Testis (tissue), 2 donors: ENCODE measurements at regions not wholly inside any gene's neighbourhood (a gene's known extent, or its start where the extent isn't known, plus 50 kb on each side); places are given as distances from the start of the nearest gene placed in this dataset.

Experiments
- POLR2A ChIP-seq: fragments of 450-650 bp; IDR thresholded peaks from one replicate; pipeline ENCODE4 v1.6.1; 2017; ENCODE audit warnings: antibody characterized with exemption, mild to moderate bottlenecking, moderate library complexity
- TF ChIP-seq, protein P1 (sequence below), 3 experiments: fragments of 450-650 bp in 2 of 3; fragments of 200-600 bp in 1 of 3; sonication (generic) in 1 of 3; IDR thresholded peaks; one replicate each; pipeline ENCODE4 v1.5.1; 2016 to 2019; ENCODE audit warnings: antibody characterized with exemption in 3 of 3, mild to moderate bottlenecking in 2 of 3, moderate library complexity in 1 of 3

DNA sequence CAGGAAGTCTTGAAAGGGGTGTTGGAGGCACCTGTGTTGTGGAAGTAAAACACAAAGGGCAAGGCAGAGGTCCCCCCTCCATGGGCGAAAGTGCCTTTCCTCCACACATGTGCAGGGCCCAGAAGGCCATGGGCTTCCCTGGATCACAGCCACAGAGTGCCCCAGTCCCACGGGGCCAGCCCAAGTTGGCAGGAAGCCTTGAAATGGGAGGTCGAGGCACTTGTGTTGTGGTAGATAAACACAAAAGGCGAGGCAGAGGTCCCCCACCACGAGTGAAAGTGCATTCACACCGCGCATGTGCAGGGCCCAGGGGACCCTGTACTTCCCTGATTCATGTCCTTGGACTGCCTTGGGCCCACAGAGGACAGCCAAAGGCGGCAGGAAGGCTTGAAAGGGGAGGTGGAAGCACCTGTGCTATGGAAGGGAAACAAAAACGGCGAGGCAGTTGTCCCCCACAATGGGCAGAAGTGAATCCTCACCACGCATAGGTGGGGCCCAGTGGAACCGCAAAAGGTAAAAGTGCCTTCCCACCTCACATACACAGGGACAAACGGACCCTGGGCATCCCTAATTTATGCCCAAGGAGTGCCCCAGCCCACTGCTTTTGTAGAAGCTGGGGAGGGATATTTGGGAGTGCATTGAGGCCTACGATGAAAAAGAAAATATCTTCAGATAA, 585.4 kb downstream of the ALG10 start:
- TF ChIP-seq, protein P1, sequence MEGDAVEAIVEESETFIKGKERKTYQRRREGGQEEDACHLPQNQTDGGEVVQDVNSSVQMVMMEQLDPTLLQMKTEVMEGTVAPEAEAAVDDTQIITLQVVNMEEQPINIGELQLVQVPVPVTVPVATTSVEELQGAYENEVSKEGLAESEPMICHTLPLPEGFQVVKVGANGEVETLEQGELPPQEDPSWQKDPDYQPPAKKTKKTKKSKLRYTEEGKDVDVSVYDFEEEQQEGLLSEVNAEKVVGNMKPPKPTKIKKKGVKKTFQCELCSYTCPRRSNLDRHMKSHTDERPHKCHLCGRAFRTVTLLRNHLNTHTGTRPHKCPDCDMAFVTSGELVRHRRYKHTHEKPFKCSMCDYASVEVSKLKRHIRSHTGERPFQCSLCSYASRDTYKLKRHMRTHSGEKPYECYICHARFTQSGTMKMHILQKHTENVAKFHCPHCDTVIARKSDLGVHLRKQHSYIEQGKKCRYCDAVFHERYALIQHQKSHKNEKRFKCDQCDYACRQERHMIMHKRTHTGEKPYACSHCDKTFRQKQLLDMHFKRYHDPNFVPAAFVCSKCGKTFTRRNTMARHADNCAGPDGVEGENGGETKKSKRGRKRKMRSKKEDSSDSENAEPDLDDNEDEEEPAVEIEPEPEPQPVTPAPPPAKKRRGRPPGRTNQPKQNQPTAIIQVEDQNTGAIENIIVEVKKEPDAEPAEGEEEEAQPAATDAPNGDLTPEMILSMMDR (IDR thresholded peaks at IDR 0.05): no peak
- no peak for TF ChIP-seq POLR2A
